HG03354 (cell line): ENCODE measurements at regions not wholly inside any gene's neighbourhood (a gene's known extent, or its start where the extent isn't known, plus 50 kb on each side); places are given as distances from the start of the nearest gene placed in this dataset.

ENCODE experiments used
- ATAC-seq: cut with Tn5 transposase; IDR thresholded peaks from one replicate; pipeline ENCODE4 v1.9.1; 2021; ENCODE audit warnings: mild to moderate bottlenecking; ENCODE audit not compliant: unreplicated experiment, poor library complexity, severe bottlenecking

DNA sequence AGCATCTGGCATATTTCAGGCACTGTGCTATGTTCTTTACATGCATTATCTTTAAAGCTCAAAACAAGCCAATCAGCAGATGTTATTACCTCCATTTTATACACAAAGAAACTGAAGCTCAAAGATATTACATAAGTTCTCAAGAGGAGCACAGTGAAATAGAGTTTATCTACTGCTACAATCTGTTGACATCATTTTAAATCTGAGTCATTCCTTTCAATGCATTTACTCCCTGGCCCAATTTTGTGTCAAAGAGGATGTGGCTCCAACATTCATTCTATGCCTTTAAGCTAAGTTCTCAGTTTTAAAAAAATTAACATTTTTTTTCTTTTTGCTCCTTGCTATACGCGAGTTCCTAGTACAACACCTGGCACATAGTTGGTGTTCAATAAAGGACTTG is 486.3 kb upstream of the ZNF462 start:
- ATAC-seq, result no peak

DNA sequence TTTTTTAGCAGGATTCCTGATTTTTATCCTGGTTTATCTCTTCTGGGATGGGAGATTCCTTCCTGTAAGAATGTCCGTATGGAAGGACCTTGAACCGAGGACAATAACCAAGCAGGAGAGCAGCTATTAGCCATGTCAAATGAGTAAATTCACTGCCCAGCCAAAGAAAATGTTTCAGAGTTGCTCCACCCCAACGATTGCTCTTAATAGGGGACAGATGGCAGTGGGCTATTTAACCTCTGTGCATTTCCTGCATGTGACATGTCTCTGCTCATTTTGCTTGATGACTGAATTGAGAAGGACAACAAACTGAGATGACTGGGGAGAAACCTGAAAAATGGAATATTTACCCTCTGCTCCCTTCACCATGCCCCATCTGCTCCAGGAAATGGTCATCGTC is 479.9 kb upstream of the ZNF462 start:
- no peak for ATAC-seq

DNA sequence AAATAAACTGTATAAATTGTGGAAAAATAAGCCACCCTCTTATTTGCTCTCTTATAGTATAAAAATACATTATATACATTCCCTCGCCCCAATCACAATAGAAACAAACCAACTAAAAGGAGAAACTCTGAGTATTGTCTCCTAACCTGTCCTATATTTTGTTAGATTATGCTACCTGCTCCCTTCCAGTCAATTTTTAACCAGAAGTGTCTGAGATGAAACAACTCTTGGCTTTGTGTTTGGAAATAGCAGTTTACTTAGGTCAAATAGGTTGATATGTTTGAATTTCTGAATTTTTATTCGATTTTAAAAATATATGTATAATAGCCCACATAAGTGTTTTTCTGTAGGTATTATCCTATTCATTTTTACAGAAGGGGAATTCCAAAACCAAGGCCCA is 475.0 kb upstream of the ZNF462 start:
- no peak for ATAC-seq

DNA sequence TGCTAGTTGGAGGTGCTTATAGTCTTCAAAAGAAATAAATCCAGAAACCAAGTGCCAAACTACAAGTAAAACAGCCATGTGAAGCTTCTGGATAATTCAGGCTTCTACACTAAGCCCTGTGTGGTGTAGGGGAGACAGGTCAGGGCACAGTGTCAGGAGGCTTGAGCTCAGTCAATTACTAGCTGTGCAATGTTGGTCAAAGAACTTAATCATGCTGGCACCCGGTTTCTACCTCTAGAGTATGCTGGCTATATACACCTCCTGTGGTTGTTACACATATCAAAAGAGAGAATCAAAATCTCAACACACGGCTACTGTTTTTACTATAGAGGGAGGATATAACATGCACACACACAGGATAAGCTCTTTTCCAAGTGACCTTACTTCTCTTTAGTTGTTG is 469.7 kb upstream of the ZNF462 start:
- no peak for ATAC-seq

DNA sequence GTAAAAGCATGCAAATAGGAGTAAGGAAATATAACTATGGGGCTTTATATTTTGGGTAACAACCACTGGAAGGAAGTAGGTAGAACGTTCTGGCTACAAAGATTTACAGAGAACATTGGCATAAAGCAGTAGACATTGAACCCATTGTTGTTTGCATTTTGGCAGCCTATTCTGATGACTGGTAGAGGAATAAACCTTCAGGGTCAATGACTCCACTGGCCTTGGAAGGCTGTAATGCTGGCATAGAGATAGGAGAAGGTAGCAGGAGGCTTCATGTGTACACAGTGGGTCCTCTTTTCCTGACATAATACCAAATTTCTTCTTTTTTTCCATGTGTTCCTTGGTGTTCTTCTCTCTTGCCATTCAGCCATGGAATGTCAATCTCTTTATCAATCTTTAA is 462.8 kb upstream of the ZNF462 start:
- no peak for ATAC-seq

DNA sequence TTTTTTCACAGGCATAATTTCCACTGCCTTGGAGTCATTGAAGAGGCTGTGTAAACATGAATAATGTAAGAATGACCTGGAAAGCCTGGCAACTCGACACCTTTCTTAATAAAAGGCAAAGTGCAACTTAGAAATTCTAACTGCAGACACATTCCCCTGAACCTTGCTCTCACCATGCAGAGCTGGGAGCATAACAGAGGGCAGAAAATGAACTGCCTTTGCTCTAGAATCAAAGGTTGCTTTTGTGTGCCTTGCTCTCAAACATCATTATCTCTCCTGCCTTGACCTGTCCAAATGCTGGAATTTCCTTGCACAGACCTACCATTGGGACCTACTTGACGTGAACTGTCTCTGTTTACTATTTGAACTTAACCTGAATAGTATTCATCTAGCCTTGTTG is 462.0 kb upstream of the ZNF462 start:
- no peak for ATAC-seq

DNA sequence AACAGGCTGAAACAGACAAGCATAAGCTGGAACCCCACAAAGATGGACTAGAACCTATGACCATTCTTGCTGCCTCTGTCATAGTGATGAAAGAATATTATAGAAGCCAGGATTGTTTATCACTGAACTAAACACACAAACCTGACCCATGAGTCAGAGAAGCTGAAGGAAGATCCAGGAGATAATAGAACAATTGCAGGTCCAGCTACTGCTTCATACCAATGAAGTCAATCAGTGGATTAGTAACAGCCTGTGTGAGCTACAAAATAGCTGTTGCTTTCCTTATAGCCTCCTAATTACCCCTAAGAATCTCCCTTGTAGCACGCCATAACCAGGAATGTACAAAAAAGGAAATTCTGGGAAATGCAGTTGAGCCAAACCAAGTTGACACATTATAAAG is 459.9 kb upstream of the ZNF462 start:
- ATAC-seq, result no peak

DNA sequence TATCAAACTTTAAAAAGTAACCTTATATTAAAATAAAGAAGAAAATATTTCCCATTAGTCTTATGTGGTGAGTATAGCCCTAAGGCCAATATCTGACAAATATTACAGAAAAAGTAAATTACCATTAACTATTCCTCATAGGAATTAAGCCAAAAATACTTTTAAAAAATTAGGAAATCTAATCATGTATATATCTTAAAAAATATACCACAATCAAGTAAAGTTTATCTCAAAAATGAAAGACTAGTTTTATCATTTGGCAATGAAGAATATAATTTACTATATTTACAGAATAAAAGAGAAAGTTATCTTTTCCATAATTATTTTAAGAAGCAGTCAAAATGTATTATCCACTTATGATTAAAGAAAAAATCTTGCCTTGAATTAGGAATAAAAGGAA is 458.8 kb upstream of the ZNF462 start:
- ATAC-seq, result no peak

DNA sequence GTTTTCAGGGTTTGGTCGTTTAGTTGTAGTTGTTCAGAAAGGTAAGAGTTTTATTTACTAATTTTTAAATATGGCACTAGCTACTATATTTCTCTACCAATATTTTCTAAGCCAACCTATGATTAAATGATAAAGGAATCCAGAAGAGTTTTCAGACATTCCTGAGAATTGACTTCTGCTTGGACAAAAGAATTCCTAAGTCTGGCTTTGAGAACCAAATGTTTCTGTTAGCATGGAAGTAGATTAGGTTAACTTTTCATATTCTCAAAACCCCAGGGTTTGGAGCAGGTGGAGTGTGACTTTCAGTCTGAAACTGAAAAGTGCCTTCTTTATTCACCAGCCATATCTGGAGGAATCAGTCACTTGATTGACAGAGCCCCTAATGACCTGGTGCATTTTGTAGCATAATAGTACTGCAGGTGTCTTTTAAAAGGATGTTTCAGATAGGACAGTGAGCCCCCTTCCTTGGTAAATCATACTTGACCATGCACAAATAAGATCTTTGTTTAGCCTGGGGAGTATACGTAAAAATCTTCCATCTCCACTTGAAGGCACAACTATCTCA is 457.0 kb upstream of the ZNF462 start:
- no peak for ATAC-seq

DNA sequence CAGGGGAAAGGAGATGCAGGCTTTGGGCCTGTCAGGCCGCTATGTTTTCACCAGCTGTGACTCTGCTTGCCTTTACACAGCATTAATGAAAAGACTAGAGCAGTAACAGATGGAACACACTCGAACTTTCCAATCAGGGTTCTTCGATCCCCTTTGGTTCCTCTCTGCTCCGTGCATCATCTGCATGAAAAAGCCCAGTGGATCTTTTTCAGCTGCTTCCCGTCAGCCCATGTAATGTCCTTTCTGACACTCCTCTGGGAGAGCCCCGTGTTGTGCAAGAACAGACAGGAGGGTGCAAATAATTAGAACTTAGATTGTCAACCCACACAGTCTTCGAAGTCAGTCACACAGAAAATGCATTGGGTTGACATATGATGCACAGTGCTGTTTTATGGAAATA is 448.9 kb upstream of the ZNF462 start:
- no peak for ATAC-seq

DNA sequence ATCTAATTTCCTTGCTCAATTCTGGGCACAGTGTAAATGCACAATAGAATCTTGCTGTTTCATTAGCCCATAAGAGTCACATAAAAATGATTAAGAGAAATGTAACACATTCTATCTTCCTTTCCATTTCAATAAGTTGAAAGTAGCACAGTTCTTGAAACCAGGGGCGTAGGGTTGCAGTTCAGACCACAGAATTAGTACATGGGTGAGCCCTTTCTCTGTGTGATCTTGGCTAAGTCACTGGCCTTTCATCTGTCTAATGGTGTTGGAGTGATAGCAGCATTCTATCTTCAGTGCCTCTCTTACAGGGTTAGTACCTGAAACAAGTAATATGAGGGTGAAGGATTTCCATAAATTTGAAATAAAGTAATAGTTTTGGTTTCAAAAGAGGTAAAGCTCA is 445.3 kb upstream of the ZNF462 start:
- ATAC-seq, result no peak

DNA sequence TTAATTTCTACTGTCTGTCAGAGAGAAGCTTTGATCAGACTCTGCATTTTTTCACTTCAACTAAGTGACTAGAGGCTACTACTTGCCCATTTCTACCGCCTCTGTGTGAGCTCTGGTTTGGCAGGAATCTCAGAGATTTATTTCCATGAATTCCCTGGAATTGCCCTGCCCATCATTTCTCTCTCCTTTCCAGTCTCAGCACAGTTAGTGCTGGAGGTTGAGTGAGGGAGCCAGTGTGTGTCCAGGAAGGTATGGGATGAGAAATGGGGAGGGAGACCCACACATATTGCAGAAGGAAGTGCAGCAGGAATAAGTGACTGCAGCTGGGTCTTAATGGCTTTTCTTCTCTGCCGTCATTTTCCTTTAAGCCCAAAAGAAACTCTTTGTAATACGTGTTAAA is 443.1 kb upstream of the ZNF462 start:
- ATAC-seq, result no peak

DNA sequence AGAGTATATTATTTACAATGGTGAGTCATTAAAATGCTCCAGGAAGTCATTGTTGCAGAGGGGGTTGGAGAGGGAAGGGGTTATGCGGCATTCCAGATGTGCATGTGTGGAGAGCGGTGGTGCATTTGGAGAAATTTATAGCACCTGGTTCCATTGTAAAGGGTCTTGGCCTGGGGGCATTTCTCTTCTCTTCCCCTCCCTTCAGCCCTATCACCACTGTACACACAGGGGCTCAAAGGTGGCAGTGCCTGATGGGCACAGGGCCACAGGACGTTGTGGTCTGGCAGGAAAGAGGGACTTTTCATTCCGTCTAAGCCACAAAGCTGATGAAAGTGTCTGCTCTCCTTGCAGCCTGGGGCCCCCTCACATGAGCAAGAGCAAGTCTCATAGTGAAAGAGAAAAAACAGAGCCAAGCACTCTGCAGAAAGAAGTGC is 442.4 kb upstream of the ZNF462 start:
- ATAC-seq, result peak; percentile 69

DNA sequence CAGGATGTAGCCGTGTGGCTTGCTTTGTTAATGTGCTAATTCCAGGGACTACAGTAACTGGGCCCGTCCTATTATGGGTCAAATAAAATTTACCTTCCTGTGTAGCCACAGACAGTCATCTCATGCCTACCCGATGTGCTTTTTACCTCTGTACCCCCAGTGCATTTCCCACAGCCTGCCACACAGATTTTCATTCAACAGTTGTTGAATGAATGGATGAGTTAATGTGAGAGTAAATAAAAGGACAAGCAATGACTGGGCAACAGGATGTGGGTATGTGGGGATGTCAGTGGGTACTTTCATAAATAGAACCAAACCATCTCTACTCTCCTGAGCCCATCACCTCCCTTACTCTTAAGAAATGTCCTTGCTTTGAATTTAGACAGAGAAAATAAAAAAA is 441.2 kb upstream of the ZNF462 start:
- peak; percentile 69 for ATAC-seq

DNA sequence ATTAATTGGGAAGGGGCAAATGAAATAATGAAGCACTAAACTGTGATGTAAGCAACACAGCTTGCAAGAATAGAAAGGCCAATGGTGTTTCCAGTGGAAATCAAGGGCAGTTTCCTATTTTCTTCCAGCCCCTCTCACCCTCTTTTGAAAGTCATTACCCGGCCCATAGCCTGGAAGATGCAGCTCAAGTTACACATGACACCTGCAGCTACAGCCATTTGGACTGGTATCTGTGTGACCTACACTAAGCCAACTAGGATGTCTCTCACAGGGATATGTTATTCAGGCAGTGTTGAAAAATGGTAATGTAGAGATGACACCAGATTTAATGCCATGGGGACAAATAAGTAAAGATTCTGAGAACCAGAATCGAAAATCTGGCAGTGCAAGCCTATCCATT is 439.4 kb upstream of the ZNF462 start:
- no peak for ATAC-seq

DNA sequence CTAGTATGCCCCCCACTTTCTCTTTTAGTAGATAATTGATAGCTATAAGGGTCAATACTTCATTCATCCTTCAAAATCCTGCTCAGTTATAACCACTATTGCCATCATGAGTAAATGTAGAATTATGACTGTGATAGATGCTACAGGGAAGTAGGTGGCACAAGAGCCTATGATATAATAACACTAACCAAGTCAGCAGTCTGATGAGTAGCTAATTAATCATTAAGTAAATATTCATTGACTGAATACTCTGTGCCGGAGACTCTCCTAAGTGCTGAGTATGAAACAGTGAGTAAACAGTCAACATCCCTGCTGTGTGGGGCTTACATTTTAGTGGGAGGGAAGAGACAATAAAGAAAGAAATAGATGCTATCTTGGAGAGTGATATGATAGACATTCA is 430.3 kb upstream of the ZNF462 start:
- no peak for ATAC-seq

DNA sequence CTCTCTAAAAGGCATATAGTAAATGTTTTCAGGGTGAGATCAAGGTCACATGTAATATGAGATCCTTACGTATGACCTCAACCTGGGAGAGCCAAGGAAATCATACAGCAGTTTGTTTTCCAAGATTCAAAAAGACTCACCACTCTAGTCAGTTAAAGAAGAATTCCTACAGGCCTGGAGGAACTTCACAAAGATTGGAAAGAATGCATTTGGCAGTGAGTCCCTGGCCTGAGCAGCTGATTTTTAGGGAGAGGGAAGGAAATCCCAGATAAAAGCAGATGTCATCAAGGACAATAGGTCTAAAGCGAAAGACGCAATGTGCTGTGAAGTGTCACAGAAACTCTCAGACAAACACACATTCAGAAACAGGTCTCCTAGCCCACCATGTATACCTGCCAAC is 424.0 kb upstream of the ZNF462 start:
- ATAC-seq, result no peak

DNA sequence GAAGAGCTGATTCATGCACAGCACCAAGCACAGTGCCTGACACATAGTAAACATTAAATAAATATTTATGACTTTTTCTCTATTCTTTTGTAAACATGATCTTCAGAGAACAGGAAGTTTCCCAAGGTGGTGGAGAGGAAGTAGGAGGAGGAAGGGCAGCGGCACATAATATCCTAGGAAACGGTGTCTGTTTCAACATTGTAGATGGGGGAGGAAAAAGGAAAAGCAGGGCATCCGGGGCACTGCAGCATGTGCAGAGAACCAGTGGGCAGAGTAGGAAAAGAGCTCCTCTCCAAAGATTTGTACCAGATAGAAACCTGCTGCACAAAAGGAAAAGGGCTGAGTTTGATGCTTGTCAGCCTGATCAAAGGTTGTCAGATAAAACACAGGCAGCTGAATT is 421.7 kb upstream of the ZNF462 start:
- ATAC-seq, result no peak

DNA sequence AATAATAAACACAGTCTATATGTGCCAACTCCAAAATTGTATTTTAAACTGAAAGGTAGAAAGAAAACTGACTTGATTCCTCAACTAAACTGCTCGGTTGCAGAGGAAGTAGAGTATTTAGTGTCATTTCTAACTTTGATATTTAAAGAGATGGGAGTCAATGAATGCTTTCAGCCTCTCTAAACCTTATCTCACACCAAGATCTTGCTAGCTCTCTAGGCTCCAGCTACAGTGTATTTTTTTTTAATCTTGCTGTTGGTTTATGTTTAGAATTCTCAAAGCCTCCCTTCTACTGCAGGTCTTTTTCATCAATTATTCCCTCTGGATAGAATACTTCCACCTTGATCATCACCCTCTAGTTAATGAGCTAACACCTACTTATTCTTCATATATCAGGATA is 419.4 kb upstream of the ZNF462 start:
- no peak for ATAC-seq

DNA sequence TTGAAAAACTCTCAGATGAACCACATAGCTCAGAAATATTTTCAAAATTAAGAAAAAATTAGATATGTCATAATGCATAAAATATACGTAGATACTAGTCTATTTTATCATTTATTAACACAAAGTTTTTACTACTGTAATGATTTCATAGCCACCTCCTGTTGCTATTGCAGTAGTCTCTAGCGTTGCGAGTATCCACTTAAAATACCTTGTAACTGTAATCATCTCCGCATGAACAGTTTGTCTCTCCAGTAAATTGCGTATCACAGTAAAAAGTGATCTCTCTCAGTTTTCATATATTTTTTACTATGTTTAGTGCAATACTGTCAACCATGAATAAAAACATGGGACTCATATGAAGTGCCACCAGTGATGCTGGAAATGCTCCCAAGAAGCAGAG is 417.9 kb upstream of the ZNF462 start:
- no peak for ATAC-seq

DNA sequence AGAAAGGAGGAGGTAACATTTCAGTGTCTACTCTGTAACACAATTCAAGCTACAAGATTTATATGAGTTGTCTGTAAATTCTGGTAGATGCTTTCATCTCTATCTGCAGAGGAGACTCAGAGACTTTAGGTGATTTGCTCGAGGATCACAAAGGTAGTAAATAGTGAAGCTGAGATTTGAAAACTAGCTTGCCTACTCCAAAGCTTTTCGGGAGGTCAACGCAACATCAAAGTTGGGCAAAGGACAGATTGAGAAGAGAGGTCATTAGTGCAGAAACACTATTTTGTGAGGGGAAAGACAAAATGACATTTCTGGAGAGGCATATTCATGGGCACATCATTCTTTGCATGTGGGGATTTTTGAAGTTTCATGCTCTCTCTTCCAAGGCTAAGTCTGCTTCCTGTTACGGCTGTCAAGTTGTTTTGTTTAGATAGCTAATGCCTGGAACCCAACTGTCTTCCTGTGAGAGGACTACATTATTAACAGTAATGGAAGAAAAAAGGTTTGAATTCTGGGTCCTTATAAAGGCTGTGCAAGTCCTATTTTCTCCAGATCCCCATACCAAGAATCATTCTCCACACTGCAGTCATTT is 413.5 kb upstream of the ZNF462 start:
- no peak for ATAC-seq

DNA sequence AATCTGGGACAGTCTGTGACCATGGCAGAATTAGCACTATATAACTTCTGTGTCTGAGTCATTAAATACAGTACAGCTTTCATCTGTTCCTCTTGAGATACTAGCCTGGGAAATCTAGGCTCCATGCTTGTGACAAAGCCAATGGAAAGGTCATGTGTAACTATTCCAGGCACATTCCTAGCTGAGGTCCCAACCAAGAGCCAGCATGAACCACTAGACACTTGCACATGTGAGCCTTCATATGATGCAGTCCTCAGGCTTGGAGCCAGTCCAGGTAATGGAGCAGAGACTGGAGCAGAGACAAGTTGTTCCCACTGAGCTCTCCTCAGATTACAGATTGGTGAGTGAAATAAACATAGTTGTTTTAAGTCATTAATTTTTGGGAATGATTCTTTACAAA is 412.4 kb upstream of the ZNF462 start:
- no peak for ATAC-seq
